ENCODE measurements at regions not wholly inside any gene's neighbourhood (a gene's known extent, or its start where the extent isn't known, plus 50 kb on each side); places are given as distances from the start of the nearest gene placed in this dataset.
A peak's percentile ranks its signal among the peaks of the same experiment; 100 is the strongest.

GRCh38 chr7:25032774-25033743, 53.1 kb upstream of the OSBPL3 start:
- Histone ChIP-seq H3K4me2 (ENCODE audit: extremely low read depth, insufficient read depth, low read length) (no peak overlapping the region), H3K4me3 (replicated peaks in 1 of 4; ENCODE audit: control extremely low read depth in 1 of 4, insufficient read depth in 1 of 4, low read depth in 3 of 4, low read length in 4 of 4) (no peak overlapping the region), H3K9ac (ENCODE audit: insufficient read depth, low read length) (no peak overlapping the region), H3K27ac (ENCODE audit: insufficient read depth, low read length) (no peak overlapping the region), H3K79me2 (ENCODE audit: control insufficient read depth, insufficient read depth, low read length) (no peaks in the 10 kb centered on the region), H3K4me1 (ENCODE audit: control insufficient read depth, extremely low read depth, insufficient read depth, low read length) (peaks cover 7% of the 10 kb centered on the region), H4K20me1 (ENCODE audit: control insufficient read depth, extremely low read depth, insufficient read depth, low read length) (no peaks in the 10 kb centered on the region), H3K36me3 (ENCODE audit: control insufficient read depth, insufficient read depth, low read length) (no peaks in the 10 kb centered on the region), H3K9me3 (ENCODE audit: control insufficient read depth, insufficient read depth, low read depth, low read length) (no peaks in the 10 kb centered on the region), H3K27me3 (ENCODE audit: control insufficient read depth, insufficient read depth, low read length) (no peaks in the 10 kb centered on the region), H2AFZ (ENCODE audit: low read length) (peak overlapping the region; percentile 16)
- TF ChIP-seq EZH2 (IDR thresholded peaks at IDR 0.05; ENCODE audit: low read length, missing control alignments) (no peak), CTCF (conservative IDR thresholded peaks at IDR 0.05 in 1 of 2, IDR thresholded peaks at IDR 0.05 in 1 of 2; ENCODE audit: low read depth in 1 of 2, low read length in 2 of 2) (no peak)
- DNase-seq (ENCODE audit: low read depth in 2 of 2): peak; percentile 10 to 53

GRCh38 chr7:25031432-25031831, 51.5 kb upstream of the OSBPL3 start:
- H3K79me2 ChIP-seq (ENCODE audit: control insufficient read depth, insufficient read depth, low read length): no peaks in the 10 kb centered on the region
- H3K9ac ChIP-seq (ENCODE audit: insufficient read depth, low read length): no peak overlapping the region
- H2AFZ ChIP-seq (ENCODE audit: low read length): no peak overlapping the region
- H3K36me3 ChIP-seq (ENCODE audit: control insufficient read depth, insufficient read depth, low read length): no peaks in the 10 kb centered on the region
- no peak overlapping the region for H3K4me3 ChIP-seq (replicated peaks in 1 of 4; ENCODE audit: control extremely low read depth in 1 of 4, insufficient read depth in 1 of 4, low read depth in 3 of 4, low read length in 4 of 4)
- peaks cover 9% of the 10 kb centered on the region for H3K4me1 ChIP-seq (ENCODE audit: control insufficient read depth, extremely low read depth, insufficient read depth, low read length)
- peak in 1 of 2 donors; percentile 44 for DNase-seq (ENCODE audit: low read depth in 2 of 2)
- TF ChIP-seq CTCF (conservative IDR thresholded peaks at IDR 0.05 in 1 of 2, IDR thresholded peaks at IDR 0.05 in 1 of 2; ENCODE audit: low read depth in 1 of 2, low read length in 2 of 2): no peak
- no peak for TF ChIP-seq EZH2 (IDR thresholded peaks at IDR 0.05; ENCODE audit: low read length, missing control alignments)
- no peaks in the 10 kb centered on the region for H3K9me3 ChIP-seq (ENCODE audit: control insufficient read depth, insufficient read depth, low read depth, low read length)
- no peaks in the 10 kb centered on the region for H3K27me3 ChIP-seq (ENCODE audit: control insufficient read depth, insufficient read depth, low read length)
- no peaks in the 10 kb centered on the region for H4K20me1 ChIP-seq (ENCODE audit: control insufficient read depth, extremely low read depth, insufficient read depth, low read length)
- no peak overlapping the region for H3K27ac ChIP-seq (ENCODE audit: insufficient read depth, low read length)
- no peak overlapping the region for H3K4me2 ChIP-seq (ENCODE audit: extremely low read depth, insufficient read depth, low read length)

GRCh38 chr7:25031007-25031406, 51.0 kb upstream of the OSBPL3 start:
- DNase-seq (ENCODE audit: low read depth in 2 of 2): no peak
- H3K79me2 ChIP-seq (ENCODE audit: control insufficient read depth, insufficient read depth, low read length): no peaks in the 10 kb centered on the region
- no peak overlapping the region for H2AFZ ChIP-seq (ENCODE audit: low read length)
- H3K4me2 ChIP-seq (ENCODE audit: extremely low read depth, insufficient read depth, low read length): no peak overlapping the region
- H3K9me3 ChIP-seq (ENCODE audit: control insufficient read depth, insufficient read depth, low read depth, low read length): no peaks in the 10 kb centered on the region
- no peak overlapping the region for H3K4me3 ChIP-seq (replicated peaks in 1 of 4; ENCODE audit: control extremely low read depth in 1 of 4, insufficient read depth in 1 of 4, low read depth in 3 of 4, low read length in 4 of 4)
- peaks cover 9% of the 10 kb centered on the region for H3K4me1 ChIP-seq (ENCODE audit: control insufficient read depth, extremely low read depth, insufficient read depth, low read length)
- H3K27me3 ChIP-seq (ENCODE audit: control insufficient read depth, insufficient read depth, low read length): no peaks in the 10 kb centered on the region
- H3K27ac ChIP-seq (ENCODE audit: insufficient read depth, low read length): no peak overlapping the region
- TF ChIP-seq CTCF (conservative IDR thresholded peaks at IDR 0.05 in 1 of 2, IDR thresholded peaks at IDR 0.05 in 1 of 2; ENCODE audit: low read depth in 1 of 2, low read length in 2 of 2) (no peak), EZH2 (IDR thresholded peaks at IDR 0.05; ENCODE audit: low read length, missing control alignments) (no peak)
- no peak overlapping the region for H3K9ac ChIP-seq (ENCODE audit: insufficient read depth, low read length)
- no peaks in the 10 kb centered on the region for H4K20me1 ChIP-seq (ENCODE audit: control insufficient read depth, extremely low read depth, insufficient read depth, low read length)
- H3K36me3 ChIP-seq (ENCODE audit: control insufficient read depth, insufficient read depth, low read length): no peaks in the 10 kb centered on the region

Data from fibroblast of lung (primary cell).